Breast epithelium (tissue), 4 donors: ENCODE measurements at regions not wholly inside any gene's neighbourhood (a gene's known extent, or its start where the extent isn't known, plus 50 kb on each side); places are given as distances from the start of the nearest gene placed in this dataset.

Source experiments
- DNase-seq, 2 donors: peaks; one replicate each; pipeline ENCODE4 v3.0.0-alpha.2; 2019; ENCODE audit warnings: low spot score in 2 of 2
- H3K27ac ChIP-seq, 2 donors: fragments of 200-600 bp; sonication (generic) in 1 of 2; one replicate each; pipeline ENCODE4 v1.5.1; 2016 to 2019; ENCODE audit warnings: mild to moderate bottlenecking in 1 of 2
- H3K27me3 ChIP-seq, 2 donors: fragments of 200-600 bp; sonication (generic) in 1 of 2; one replicate each; pipeline versions ENCODE4 v1.5.1 to v1.6.0; 2017 to 2019; ENCODE audit warnings: control low read depth in 1 of 2, mild to moderate bottlenecking in 1 of 2
- H3K36me3 ChIP-seq: fragments of 200-600 bp; one replicate; pipeline ENCODE4 v1.5.1; 2019
- H3K4me1 ChIP-seq, 2 donors: fragments of 200-600 bp; sonication (generic); one replicate each; pipeline ENCODE4 v1.5.1; 2016 to 2019; ENCODE audit warnings: control low read depth in 1 of 2
- H3K4me3 ChIP-seq, 3 donors: fragments of 200-600 bp; sonication (generic); 1 replicate in 2 of 3; 2 replicates in 1 of 3; pipeline ENCODE4 v1.5.1; 2016 to 2019; ENCODE audit warnings: mild to moderate bottlenecking in 3 of 3, moderate library complexity in 2 of 3
- H3K9me3 ChIP-seq, 2 donors: fragments of 200-600 bp; sonication (generic) in 1 of 2; one replicate each; pipeline ENCODE4 v1.5.1; 2016 to 2019; ENCODE audit warnings: control low read depth in 1 of 2
- POLR2A ChIP-seq: fragments of 450-650 bp; IDR thresholded peaks from one replicate; pipeline ENCODE4 v1.6.1; 2016; ENCODE audit warnings: antibody characterized with exemption, mild to moderate bottlenecking, moderate library complexity
- POLR2AphosphoS5 ChIP-seq, 3 donors: sonication (generic); formaldehyde crosslinking; IDR thresholded peaks; one replicate each; pipeline ENCODE4 v1.6.1; 2017; ENCODE audit warnings: antibody characterized with exemption in 3 of 3
- intact Hi-C: fragments of 100-400 bp; cut with DNase I; formaldehyde crosslinking; loops from one replicate; pipeline ENCODE4 v1.15.1; 2023; ENCODE audit warnings: low total_unique reads
- TF ChIP-seq, protein P1 (sequence below), 3 donors: fragments of 450-650 bp; IDR thresholded peaks; one replicate each; pipeline ENCODE4 v1.5.1; 2016 to 2017; ENCODE audit warnings: antibody characterized with exemption in 3 of 3, mild to moderate bottlenecking in 3 of 3, moderate library complexity in 3 of 3

DNA sequence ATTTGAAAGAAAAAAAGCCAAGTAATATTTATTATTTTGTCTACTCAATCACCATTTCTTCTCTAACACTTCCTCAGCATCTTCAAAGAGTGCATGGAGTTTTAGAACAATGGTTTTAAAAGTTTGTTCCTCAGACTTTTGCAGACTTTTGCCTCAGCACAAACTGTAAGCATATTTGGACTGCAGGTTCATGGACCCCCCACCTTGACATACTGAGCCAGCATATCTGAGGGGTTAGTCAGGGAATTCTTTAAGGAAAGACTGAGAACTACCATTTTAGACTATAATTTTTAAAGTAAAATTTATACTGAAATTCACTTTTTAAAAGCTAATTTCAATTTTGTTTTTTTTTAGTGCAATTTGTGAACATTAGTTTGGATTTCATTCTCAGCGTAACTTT is 1676.8 kb upstream of the PCDH20 start:
- no peak for DNase-seq
- intact Hi-C loops: no loop called here
- H3K4me1 ChIP-seq: no peaks in the 10 kb centered on the region
- TF ChIP-seq, protein P1, sequence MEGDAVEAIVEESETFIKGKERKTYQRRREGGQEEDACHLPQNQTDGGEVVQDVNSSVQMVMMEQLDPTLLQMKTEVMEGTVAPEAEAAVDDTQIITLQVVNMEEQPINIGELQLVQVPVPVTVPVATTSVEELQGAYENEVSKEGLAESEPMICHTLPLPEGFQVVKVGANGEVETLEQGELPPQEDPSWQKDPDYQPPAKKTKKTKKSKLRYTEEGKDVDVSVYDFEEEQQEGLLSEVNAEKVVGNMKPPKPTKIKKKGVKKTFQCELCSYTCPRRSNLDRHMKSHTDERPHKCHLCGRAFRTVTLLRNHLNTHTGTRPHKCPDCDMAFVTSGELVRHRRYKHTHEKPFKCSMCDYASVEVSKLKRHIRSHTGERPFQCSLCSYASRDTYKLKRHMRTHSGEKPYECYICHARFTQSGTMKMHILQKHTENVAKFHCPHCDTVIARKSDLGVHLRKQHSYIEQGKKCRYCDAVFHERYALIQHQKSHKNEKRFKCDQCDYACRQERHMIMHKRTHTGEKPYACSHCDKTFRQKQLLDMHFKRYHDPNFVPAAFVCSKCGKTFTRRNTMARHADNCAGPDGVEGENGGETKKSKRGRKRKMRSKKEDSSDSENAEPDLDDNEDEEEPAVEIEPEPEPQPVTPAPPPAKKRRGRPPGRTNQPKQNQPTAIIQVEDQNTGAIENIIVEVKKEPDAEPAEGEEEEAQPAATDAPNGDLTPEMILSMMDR (IDR thresholded peaks at IDR 0.05): no peak
- TF ChIP-seq POLR2A (no peak), POLR2AphosphoS5 (IDR thresholded peaks at IDR 0.05) (no peak)
- no peaks in the 10 kb centered on the region for H3K27me3 ChIP-seq
- no peaks in the 10 kb centered on the region for H3K9me3 ChIP-seq
- H3K4me3 ChIP-seq: no peak overlapping the region
- H3K27ac ChIP-seq: no peak overlapping the region
- no peaks in the 10 kb centered on the region for H3K36me3 ChIP-seq

DNA sequence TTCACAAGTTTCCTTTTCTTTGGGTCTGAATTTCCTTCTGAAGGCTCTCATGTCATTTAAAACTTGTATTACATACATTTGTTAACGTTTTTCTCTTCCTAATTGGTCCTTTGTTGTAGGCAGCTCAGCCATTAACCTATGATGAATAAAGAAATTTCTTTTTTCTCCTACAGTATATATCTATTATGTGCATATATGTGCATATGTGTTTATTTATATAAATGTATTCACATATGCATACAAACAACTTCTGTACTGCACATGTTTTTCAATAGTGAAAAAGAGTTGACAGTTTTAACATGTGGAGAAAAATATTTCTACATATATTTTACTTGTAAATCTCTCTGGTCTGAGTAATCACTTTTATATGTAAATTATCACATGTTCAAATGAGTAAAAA is 1674.9 kb upstream of the PCDH20 start:
- Histone ChIP-seq H3K27me3 (no peaks in the 10 kb centered on the region), H3K27ac (no peak overlapping the region), H3K4me3 (no peak overlapping the region), H3K36me3 (no peaks in the 10 kb centered on the region), H3K9me3 (no peaks in the 10 kb centered on the region), H3K4me1 (no peaks in the 10 kb centered on the region)
- DNase-seq: no peak
- TF ChIP-seq, protein P1 (IDR thresholded peaks at IDR 0.05): no peak
- no peak for TF ChIP-seq POLR2AphosphoS5 (IDR thresholded peaks at IDR 0.05)
- TF ChIP-seq POLR2A: no peak
- intact Hi-C loops: no loop called here

DNA sequence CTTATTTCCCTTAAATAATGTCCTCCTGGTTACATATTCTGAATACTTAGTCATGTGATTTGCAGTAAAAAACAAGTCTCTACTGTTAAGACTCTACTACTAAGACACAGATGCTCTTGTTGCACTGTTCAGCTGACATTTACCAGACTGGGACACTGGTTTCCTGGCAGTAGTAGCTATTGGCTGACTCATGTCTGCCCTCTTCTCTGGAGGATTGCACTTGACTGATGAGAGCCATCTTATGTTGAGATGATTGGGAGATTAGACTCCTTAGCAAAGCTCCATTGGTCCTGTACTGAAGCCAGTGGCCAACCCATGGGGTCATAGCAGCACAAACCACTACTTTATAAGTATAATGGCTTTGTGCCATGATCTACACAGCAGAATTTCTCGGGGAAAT is 1672.6 kb upstream of the PCDH20 start:
- H3K4me3 ChIP-seq: no peak overlapping the region
- intact Hi-C loops: no loop called here
- H3K36me3 ChIP-seq: no peaks in the 10 kb centered on the region
- no peaks in the 10 kb centered on the region for H3K27me3 ChIP-seq
- H3K27ac ChIP-seq: no peak overlapping the region
- TF ChIP-seq POLR2A (no peak), POLR2AphosphoS5 (IDR thresholded peaks at IDR 0.05) (no peak)
- TF ChIP-seq, protein P1 (IDR thresholded peaks at IDR 0.05): no peak
- H3K9me3 ChIP-seq: no peaks in the 10 kb centered on the region
- no peak for DNase-seq
- no peaks in the 10 kb centered on the region for H3K4me1 ChIP-seq

DNA sequence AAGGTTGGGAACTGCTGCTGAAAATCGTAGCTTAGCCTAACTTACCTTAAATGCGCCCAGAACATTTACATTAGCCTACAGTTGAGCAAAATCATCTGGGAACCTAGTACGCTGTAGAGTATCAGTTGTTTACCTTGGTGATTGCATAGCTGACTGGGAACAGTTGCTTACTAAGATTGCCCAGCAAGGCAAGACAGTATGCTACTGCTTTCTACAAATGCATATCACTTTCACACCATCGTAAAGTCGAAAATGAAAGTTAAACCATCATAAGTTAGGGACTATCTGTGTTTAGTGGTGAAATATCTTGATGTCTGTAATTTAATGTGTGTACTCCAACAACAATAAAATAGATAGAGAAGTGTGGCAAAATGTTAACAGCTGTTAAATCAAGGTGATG is 1670.6 kb upstream of the PCDH20 start:
- Histone ChIP-seq H3K9me3 (peaks cover 0 to 4% of the 10 kb centered on the region in 2 donors), H3K4me3 (no peak overlapping the region), H3K36me3 (no peaks in the 10 kb centered on the region), H3K4me1 (no peaks in the 10 kb centered on the region), H3K27ac (no peak overlapping the region), H3K27me3 (no peaks in the 10 kb centered on the region)
- TF ChIP-seq POLR2AphosphoS5 (IDR thresholded peaks at IDR 0.05) (no peak), POLR2A (no peak)
- TF ChIP-seq, protein P1 (IDR thresholded peaks at IDR 0.05): no peak
- no peak for DNase-seq
- intact Hi-C loops: no loop called here

DNA sequence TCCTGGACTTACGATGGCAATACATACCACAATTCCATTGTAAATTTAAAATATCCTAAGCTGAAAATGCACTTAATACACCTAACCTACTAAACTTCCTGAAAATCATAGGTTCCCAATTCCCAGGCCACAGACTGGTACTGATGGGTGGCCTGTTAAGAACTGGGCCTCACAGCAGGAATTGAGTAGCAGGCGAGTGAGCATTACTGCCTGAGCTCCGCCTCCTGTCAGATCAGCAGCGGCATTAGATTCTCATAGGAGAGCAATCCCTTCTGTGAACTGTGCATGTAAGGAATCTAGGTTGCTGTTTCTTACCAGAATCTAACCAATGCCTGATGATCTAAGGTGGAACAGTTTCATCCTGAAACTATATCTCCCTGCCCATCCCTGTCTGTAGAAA is 1670.2 kb upstream of the PCDH20 start:
- no peak for DNase-seq
- Histone ChIP-seq H3K4me1 (no peaks in the 10 kb centered on the region), H3K27ac (no peak overlapping the region), H3K9me3 (peaks cover 0 to 8% of the 10 kb centered on the region in 2 donors), H3K4me3 (no peak overlapping the region), H3K36me3 (no peaks in the 10 kb centered on the region), H3K27me3 (no peaks in the 10 kb centered on the region)
- TF ChIP-seq POLR2A (no peak), POLR2AphosphoS5 (IDR thresholded peaks at IDR 0.05) (no peak)
- TF ChIP-seq, protein P1 (IDR thresholded peaks at IDR 0.05): no peak
- intact Hi-C loops: no loop called here
